RWPE2 (cell line): ENCODE measurements at regions not wholly inside any gene's neighbourhood (a gene's known extent, or its start where the extent isn't known, plus 50 kb on each side); places are given as distances from the start of the nearest gene placed in this dataset.
"Not testable (repeated sequence)": the region's sequence is repeated elsewhere in the genome, so short reads cannot be mapped to it uniquely, and the experiment has no call there.

Experiments
- ATAC-seq: fragments of 200-7000 bp; cut with Tn5 transposase; 3 replicates; pipeline ENCODE4 v1.9.1; 2021; ENCODE audit warnings: low read depth
- DNase-seq: peaks from one replicate; pipeline ENCODE4 v3.0.0-alpha.2; 2020; ENCODE audit warnings: low spot score
- H3K27ac ChIP-seq: fragments of 450-650 bp; 2 replicates; pipeline ENCODE4 v1.5.1; 2017; ENCODE audit warnings: mild to moderate bottlenecking; ENCODE audit not compliant: poor library complexity, severe bottlenecking
- H3K27me3 ChIP-seq: fragments of 250-450 bp; sonication (Bioruptor Pico); 2 replicates; pipeline ENCODE4 v1.5.1; 2021; ENCODE audit warnings: mild to moderate bottlenecking, moderate library complexity; ENCODE audit not compliant: insufficient read depth, poor library complexity, severe bottlenecking
- H3K36me3 ChIP-seq: fragments of 250-450 bp; sonication (Bioruptor Pico); 2 replicates; pipeline ENCODE4 v1.5.1; 2020; ENCODE audit warnings: low read depth, mild to moderate bottlenecking, moderate library complexity
- H3K4me1 ChIP-seq: fragments of 250-450 bp; sonication (Bioruptor Pico); 2 replicates; pipeline ENCODE4 v1.5.1; 2021; ENCODE audit warnings: mild to moderate bottlenecking, moderate library complexity; ENCODE audit not compliant: insufficient read depth, poor library complexity, severe bottlenecking
- H3K4me3 ChIP-seq: fragments of 250-450 bp; sonication (Bioruptor Pico); 2 replicates; pipeline ENCODE4 v1.5.1; 2021; ENCODE audit warnings: mild to moderate bottlenecking, moderate library complexity; ENCODE audit not compliant: severe bottlenecking
- H3K9me3 ChIP-seq: fragments of 250-450 bp; sonication (Bioruptor Pico); 2 replicates; pipeline ENCODE4 v1.5.1; 2021; ENCODE audit warnings: mild to moderate bottlenecking, moderate library complexity; ENCODE audit not compliant: severe bottlenecking
- TF ChIP-seq, protein P1 (sequence below): fragments of 450-650 bp; IDR thresholded peaks from one replicate; pipeline ENCODE4 v1.5.1; 2017; ENCODE audit warnings: mild to moderate bottlenecking, moderate library complexity; ENCODE audit not compliant: poor library complexity, severe bottlenecking

DNA sequence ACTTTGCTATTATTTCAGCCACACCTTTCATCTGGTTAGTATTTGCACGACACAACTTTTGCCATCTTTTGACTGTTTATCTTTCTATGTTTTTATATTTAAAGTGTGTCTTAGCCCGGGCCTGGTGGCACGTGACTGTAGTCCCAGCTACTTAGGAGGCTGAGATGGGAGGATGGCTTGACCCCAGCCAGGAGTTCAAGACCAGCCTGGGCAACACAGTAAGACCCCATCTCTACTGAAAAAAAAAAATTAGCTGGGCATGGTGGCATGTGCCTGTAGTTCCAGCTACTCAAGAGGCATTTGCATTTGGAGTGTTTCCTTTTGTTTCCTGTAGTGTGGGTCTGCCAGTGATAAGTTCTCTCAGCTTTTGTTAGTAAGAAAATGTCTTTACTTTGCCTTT is 88.7 kb upstream of the GLI2 start:
- Histone ChIP-seq H3K4me3 (no peak overlapping the region), H3K4me1 (peaks cover 4% of the 10 kb centered on the region), H3K36me3 (no peaks in the 10 kb centered on the region), H3K9me3 (peaks cover 8% of the 10 kb centered on the region), H3K27me3 (no peaks in the 10 kb centered on the region), H3K27ac (no peak overlapping the region)
- no peak for ATAC-seq
- TF ChIP-seq, protein P1, sequence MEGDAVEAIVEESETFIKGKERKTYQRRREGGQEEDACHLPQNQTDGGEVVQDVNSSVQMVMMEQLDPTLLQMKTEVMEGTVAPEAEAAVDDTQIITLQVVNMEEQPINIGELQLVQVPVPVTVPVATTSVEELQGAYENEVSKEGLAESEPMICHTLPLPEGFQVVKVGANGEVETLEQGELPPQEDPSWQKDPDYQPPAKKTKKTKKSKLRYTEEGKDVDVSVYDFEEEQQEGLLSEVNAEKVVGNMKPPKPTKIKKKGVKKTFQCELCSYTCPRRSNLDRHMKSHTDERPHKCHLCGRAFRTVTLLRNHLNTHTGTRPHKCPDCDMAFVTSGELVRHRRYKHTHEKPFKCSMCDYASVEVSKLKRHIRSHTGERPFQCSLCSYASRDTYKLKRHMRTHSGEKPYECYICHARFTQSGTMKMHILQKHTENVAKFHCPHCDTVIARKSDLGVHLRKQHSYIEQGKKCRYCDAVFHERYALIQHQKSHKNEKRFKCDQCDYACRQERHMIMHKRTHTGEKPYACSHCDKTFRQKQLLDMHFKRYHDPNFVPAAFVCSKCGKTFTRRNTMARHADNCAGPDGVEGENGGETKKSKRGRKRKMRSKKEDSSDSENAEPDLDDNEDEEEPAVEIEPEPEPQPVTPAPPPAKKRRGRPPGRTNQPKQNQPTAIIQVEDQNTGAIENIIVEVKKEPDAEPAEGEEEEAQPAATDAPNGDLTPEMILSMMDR: no peak
- no peak for DNase-seq

DNA sequence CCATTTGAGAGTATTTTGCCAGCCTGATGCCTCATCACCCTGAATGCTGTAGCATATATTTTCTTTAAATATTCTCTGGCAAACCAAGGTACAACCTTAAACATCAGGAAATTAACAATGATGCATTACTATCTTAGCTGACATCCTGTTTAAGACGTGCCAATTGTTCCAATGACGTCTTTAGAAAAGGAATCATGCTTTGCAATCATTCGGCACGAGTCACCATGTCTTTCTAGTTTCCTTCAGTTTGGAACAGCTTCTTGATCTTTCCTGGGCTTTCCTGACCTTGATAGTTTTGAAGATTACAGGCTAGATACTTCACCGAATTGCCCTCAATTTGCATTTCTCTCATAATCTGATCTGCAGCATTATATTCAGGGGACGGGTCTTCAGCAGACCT is 88.2 kb upstream of the GLI2 start:
- no peak overlapping the region for H3K4me3 ChIP-seq
- no peaks in the 10 kb centered on the region for H3K36me3 ChIP-seq
- no peak overlapping the region for H3K27ac ChIP-seq
- H3K27me3 ChIP-seq: no peaks in the 10 kb centered on the region
- DNase-seq (no peak), ATAC-seq (no peak)
- TF ChIP-seq, protein P1: no peak
- peaks cover 4% of the 10 kb centered on the region for H3K4me1 ChIP-seq
- peaks cover 8% of the 10 kb centered on the region for H3K9me3 ChIP-seq

DNA sequence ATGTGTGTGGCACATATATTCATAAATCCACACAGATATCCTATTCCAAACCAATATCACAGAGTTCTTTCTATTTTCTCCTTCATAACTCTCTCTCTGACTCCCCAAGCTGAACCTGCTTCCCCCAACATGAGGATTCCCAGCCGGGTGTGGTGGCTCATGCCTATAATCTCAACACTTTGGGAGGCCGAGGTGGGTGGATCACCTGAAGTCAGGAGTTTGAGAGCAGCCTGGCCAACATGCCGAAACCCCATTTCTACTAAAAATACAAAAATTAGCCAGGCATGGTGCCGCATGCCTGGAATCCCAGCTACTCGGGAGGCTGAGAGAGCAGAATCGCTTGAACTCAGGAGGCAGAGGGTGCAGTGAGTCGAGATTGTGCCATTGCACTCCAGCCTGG is 86.3 kb upstream of the GLI2 start:
- H3K4me1 ChIP-seq, DNase-seq, ATAC-seq, H3K36me3 ChIP-seq, H3K4me3 ChIP-seq, H3K9me3 ChIP-seq, H3K27ac ChIP-seq, H3K27me3 ChIP-seq: not testable (repeated sequence)

DNA sequence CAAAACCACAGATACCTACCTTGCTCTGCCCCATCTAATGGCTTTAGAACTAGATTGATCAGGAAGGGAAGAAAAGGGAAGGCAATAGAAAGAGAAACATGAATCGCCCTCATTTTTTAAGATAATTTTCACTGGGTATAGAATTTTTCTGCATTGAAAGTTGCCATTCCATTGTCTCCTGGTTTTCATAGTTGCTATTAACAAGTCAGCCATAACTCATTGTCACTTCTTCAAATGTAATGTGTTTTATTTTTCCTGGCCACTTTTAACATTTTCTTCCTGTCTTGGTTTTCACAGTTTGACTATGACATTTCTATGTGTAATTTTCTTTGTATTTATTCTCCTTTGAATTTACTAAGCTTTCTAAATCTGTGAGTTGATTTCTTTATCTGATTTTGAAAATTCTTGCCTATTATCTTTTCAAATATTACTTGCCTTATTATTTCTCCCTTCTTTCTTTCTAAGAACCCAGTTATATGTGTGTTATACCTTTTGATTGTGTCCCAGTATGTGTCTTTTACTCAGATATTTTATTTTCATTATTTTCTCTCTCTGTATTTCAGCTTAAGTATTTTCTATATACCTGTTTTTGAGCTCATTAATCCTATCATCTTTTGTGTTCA is 85.5 kb upstream of the GLI2 start:
- TF ChIP-seq, protein P1: no peak
- H3K4me1 ChIP-seq: peaks cover 4% of the 10 kb centered on the region
- H3K27ac ChIP-seq: no peak overlapping the region
- DNase-seq (no peak), ATAC-seq (no peak)
- H3K4me3 ChIP-seq: no peak overlapping the region
- peaks cover 8% of the 10 kb centered on the region for H3K9me3 ChIP-seq
- no peaks in the 10 kb centered on the region for H3K36me3 ChIP-seq
- H3K27me3 ChIP-seq: no peaks in the 10 kb centered on the region

DNA sequence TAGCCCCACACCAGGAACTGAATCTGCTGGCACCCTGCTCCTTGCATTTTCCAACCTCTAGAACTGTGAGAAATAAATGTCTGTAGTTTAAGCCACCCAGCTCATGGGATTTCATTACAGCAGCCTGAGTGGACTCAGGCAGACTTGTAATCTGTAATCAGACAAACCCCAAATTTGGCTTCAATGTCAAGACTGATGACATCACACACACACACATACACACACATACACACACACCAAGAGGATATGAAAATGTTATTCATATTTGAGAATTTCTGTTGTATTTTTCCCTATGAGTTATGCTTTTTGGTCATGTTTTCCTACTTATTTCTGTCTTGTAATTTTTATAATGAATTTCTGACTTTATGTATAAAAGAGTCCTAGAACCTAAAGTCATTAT is 83.8 kb upstream of the GLI2 start:
- Histone ChIP-seq H3K27me3 (no peaks in the 10 kb centered on the region), H3K27ac (no peak overlapping the region), H3K9me3 (peaks cover 8% of the 10 kb centered on the region), H3K36me3 (no peaks in the 10 kb centered on the region), H3K4me1 (no peaks in the 10 kb centered on the region), H3K4me3 (no peak overlapping the region)
- TF ChIP-seq, protein P1: no peak
- ATAC-seq (no peak), DNase-seq (no peak)
